22Rv1 (cell line): ENCODE measurements at regions not wholly inside any gene's neighbourhood (a gene's known extent, or its start where the extent isn't known, plus 50 kb on each side); places are given as distances from the start of the nearest gene placed in this dataset.

ENCODE experiments used
- ZFX ChIP-seq: fragments of 450-650 bp; IDR thresholded peaks from 2 replicates; pipeline ENCODE4 v1.6.1; 2017; ENCODE audit warnings: antibody characterized with exemption, borderline replicate concordance
- TF ChIP-seq, protein P1 (sequence below): fragments of 450-650 bp; IDR thresholded peaks from 2 replicates; pipeline ENCODE4 v1.5.1; 2017; ENCODE audit warnings: mild to moderate bottlenecking

DNA sequence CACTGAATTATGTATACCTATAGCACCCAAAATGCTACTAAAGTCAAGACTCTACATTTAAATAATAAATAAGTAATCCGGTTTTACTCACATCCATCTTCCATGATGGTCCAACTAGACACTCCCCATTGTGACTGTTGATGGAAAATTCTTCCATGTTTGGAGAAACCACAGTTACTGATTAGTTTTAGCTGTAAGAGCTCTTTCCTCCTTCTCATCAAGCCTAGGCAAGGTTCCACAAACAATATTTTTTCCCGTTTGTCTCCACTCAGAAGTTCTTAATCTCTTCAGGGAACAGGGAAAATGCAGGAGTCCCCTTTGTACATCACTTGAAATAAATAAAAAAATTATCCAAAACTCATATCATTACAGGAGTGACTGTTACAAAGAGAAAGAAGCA, 70.7 kb upstream of the EDNRB start:
- TF ChIP-seq, protein P1, sequence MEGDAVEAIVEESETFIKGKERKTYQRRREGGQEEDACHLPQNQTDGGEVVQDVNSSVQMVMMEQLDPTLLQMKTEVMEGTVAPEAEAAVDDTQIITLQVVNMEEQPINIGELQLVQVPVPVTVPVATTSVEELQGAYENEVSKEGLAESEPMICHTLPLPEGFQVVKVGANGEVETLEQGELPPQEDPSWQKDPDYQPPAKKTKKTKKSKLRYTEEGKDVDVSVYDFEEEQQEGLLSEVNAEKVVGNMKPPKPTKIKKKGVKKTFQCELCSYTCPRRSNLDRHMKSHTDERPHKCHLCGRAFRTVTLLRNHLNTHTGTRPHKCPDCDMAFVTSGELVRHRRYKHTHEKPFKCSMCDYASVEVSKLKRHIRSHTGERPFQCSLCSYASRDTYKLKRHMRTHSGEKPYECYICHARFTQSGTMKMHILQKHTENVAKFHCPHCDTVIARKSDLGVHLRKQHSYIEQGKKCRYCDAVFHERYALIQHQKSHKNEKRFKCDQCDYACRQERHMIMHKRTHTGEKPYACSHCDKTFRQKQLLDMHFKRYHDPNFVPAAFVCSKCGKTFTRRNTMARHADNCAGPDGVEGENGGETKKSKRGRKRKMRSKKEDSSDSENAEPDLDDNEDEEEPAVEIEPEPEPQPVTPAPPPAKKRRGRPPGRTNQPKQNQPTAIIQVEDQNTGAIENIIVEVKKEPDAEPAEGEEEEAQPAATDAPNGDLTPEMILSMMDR = no peak
- TF ChIP-seq ZFX = no peak
